ENCODE measurements at regions not wholly inside any gene's neighbourhood (a gene's known extent, or its start where the extent isn't known, plus 50 kb on each side); places are given as distances from the start of the nearest gene placed in this dataset.
A peak's percentile ranks its signal among the peaks of the same experiment; 100 is the strongest.

DNA sequence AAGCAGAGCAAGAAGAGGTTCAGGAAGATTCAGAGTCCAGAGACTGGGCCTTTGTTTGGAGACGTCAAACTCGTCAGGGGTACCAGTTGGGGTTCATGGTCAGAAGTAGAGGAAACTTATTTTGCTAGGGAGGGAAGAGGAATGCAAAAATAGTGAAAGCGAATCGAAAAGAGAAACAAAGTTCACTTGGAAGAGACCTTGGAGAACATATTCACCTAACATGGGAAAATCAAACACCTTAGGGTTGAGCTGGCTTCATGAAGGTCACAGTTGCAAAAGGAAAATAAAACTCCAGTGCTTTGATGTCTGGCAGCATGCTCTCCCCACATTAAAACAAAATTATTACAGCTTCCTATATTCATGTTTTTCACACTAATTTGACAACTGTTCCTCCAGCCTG is 440.4 kb downstream of the EPM2A start:
- intact Hi-C loops (cut with DNase I; ENCODE audit: low total_unique reads), result no loop called here
- no peak for DNase-seq
- no peaks in the 10 kb centered on the region for H3K27me3 ChIP-seq
- H3K9me3 ChIP-seq, result peaks cover 0 to 5% of the 10 kb centered on the region in 2 donors
- H3K4me1 ChIP-seq, result no peaks in the 10 kb centered on the region
- H3K36me3 ChIP-seq, result no peaks in the 10 kb centered on the region
- no peak overlapping the region for H3K27ac ChIP-seq
- H3K4me3 ChIP-seq, result no peak overlapping the region
- TF ChIP-seq POLR2A (IDR thresholded peaks at IDR 0.05), result no peak
- TF ChIP-seq, protein P1, sequence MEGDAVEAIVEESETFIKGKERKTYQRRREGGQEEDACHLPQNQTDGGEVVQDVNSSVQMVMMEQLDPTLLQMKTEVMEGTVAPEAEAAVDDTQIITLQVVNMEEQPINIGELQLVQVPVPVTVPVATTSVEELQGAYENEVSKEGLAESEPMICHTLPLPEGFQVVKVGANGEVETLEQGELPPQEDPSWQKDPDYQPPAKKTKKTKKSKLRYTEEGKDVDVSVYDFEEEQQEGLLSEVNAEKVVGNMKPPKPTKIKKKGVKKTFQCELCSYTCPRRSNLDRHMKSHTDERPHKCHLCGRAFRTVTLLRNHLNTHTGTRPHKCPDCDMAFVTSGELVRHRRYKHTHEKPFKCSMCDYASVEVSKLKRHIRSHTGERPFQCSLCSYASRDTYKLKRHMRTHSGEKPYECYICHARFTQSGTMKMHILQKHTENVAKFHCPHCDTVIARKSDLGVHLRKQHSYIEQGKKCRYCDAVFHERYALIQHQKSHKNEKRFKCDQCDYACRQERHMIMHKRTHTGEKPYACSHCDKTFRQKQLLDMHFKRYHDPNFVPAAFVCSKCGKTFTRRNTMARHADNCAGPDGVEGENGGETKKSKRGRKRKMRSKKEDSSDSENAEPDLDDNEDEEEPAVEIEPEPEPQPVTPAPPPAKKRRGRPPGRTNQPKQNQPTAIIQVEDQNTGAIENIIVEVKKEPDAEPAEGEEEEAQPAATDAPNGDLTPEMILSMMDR (IDR thresholded peaks at IDR 0.05), result no peak

DNA sequence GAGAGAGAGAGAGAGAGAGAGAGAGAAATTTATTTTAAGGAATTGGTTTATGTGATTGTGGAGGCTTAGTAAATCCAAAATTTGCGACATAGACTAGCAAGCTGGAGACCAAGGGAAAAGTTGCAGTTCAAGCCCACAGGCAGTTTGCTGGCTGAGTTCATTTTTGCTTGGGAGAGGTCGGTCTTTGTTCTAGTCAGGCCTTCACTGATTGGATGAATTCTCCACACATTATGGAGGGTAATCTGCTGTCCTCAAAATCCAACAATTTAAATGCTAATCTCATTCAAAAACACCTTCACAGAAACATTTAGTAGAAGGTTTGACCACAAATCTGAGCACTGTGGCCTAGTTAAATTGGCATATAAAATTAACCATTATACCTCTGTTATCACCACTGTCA is 439.6 kb downstream of the EPM2A start:
- Histone ChIP-seq H3K4me1 (no peaks in the 10 kb centered on the region), H3K36me3 (no peaks in the 10 kb centered on the region), H3K27me3 (no peaks in the 10 kb centered on the region), H3K27ac (no peak overlapping the region), H3K4me3 (no peak overlapping the region), H3K9me3 (no peaks in the 10 kb centered on the region)
- TF ChIP-seq, protein P1 (IDR thresholded peaks at IDR 0.05), result no peak
- TF ChIP-seq POLR2A (IDR thresholded peaks at IDR 0.05), result no peak
- intact Hi-C loops (cut with DNase I; ENCODE audit: low total_unique reads), result no loop called here
- no peak for DNase-seq

DNA sequence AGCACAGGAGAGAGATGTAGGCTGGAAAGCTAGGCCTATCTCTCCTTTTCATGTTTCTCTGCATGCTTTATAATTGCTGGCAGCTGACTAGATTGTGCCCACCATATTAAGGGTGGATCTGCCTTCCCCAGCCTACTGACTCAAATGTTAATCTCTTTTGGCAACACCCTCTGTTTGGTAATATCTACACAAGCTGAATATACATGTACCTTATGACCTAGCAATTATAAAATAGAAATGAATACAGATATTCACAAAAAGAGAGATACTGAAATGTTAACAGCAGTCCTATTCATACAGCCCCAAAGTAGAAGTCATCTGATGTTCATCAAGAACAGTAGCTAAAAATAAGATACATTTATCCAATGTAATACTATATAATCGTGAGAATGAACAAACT is 429.6 kb downstream of the EPM2A start:
- intact Hi-C loops (cut with DNase I; ENCODE audit: low total_unique reads), result no loop called here
- TF ChIP-seq, protein P1 (IDR thresholded peaks at IDR 0.05), result no peak
- TF ChIP-seq POLR2A (IDR thresholded peaks at IDR 0.05), result no peak
- H3K4me3 ChIP-seq, result no peak overlapping the region
- H3K9me3 ChIP-seq, result no peaks in the 10 kb centered on the region
- no peaks in the 10 kb centered on the region for H3K27me3 ChIP-seq
- H3K4me1 ChIP-seq, result no peaks in the 10 kb centered on the region
- no peak overlapping the region for H3K27ac ChIP-seq
- no peak for DNase-seq
- H3K36me3 ChIP-seq, result no peaks in the 10 kb centered on the region

DNA sequence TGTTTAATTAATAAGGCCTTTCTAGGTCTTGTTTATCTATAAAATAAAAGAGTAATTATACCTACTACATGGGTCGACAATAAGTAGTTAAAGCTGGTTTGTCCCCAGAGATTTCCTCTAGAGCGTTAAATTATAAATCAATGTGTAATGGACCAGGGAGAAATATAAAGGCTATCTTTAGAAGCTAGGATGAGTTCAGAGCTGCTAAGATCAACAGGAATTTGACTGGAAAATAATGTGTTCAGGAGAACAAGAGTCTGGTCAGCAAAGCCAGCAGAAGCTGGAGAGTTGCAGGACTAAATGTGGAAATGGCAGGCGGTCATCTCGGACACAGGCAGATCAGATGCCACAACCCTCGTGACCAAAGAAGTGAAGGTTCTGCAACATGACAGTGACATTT is 428.8 kb downstream of the EPM2A start:
- no peak overlapping the region for H3K27ac ChIP-seq
- no peaks in the 10 kb centered on the region for H3K9me3 ChIP-seq
- TF ChIP-seq, protein P1 (IDR thresholded peaks at IDR 0.05), result no peak
- no peak for TF ChIP-seq POLR2A (IDR thresholded peaks at IDR 0.05)
- DNase-seq, result no peak
- no peaks in the 10 kb centered on the region for H3K4me1 ChIP-seq
- H3K4me3 ChIP-seq, result no peak overlapping the region
- H3K36me3 ChIP-seq, result no peaks in the 10 kb centered on the region
- intact Hi-C loops (cut with DNase I; ENCODE audit: low total_unique reads), result no loop called here
- no peaks in the 10 kb centered on the region for H3K27me3 ChIP-seq

DNA sequence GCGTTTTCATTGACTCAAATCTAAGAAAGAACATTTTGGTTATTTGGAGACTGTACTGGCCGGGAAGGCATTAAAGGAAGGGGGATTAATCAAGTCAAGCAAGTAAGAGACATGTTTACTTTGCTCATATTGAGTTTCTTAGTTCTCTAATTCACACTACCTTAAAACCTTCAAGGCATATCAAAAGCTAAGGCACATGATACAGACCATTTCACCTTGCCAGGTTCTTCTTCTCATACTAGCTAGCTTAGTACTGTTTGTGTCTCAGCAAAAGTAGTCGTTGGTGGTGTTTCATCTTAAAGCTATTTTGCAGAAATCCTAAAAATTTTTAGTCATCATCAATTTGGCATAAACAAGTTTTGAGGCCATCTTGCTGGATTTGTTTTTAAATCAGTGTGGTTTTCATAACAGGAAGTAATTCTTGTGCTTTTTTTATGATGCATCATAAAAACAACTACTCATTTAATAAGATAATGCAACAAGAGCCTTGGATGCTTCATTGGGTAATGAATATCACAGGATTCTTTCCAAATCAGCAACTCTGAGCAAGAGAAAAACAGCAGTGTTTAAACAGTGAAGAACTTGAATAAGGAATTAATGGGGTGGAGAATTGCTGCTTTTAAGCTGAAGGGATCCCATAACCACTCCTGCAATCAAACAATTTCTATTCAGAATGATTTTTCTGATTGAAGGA is 425.3 kb downstream of the EPM2A start:
- H3K36me3 ChIP-seq, result no peaks in the 10 kb centered on the region
- H3K4me3 ChIP-seq, result no peak overlapping the region
- no peaks in the 10 kb centered on the region for H3K9me3 ChIP-seq
- intact Hi-C loops (cut with DNase I; ENCODE audit: low total_unique reads), result no loop called here
- H3K27ac ChIP-seq, result peak overlapping the region; percentile 6 to 25
- no peaks in the 10 kb centered on the region for H3K27me3 ChIP-seq
- DNase-seq, result no peak
- TF ChIP-seq POLR2A (IDR thresholded peaks at IDR 0.05), result no peak
- TF ChIP-seq, protein P1 (IDR thresholded peaks at IDR 0.05), result no peak
- H3K4me1 ChIP-seq, result no peaks in the 10 kb centered on the region
